Right lung (tissue), 2 donors: ENCODE measurements at regions not wholly inside any gene's neighbourhood (a gene's known extent, or its start where the extent isn't known, plus 50 kb on each side); places are given as distances from the start of the nearest gene placed in this dataset.

Experiments
- DNase-seq, 2 donors: peaks; one replicate each; pipeline ENCODE4 v3.0.0-alpha.2; 2013

- no peak for DNase-seq
These were observed 205.6 kb upstream of the HS3ST1 start for GRCh38 chr4:11634283-11634682.

- DNase-seq = no peak
These were observed 204.7 kb upstream of the HS3ST1 start for GRCh38 chr4:11633430-11633829.

- DNase-seq = no peak
These were observed 203.8 kb upstream of the HS3ST1 start for GRCh38 chr4:11632483-11632882.

GRCh38 chr4:11632025-11632424 is 203.3 kb upstream of the HS3ST1 start:
- no peak for DNase-seq

- DNase-seq = no peak
These were observed 202.7 kb upstream of the HS3ST1 start for GRCh38 chr4:11631416-11631815.

GRCh38 chr4:11628093-11628725 is 199.5 kb upstream of the HS3ST1 start:
- DNase-seq = no peak

- no peak for DNase-seq
These were observed 197.4 kb upstream of the HS3ST1 start for GRCh38 chr4:11626066-11626465.

GRCh38 chr4:11625211-11625610 is 196.5 kb upstream of the HS3ST1 start:
- DNase-seq = no peak

GRCh38 chr4:11624370-11624769 is 195.7 kb upstream of the HS3ST1 start:
- DNase-seq = no peak

- DNase-seq = no peak
These were observed 195.0 kb upstream of the HS3ST1 start for GRCh38 chr4:11623726-11624037.

GRCh38 chr4:11622961-11623725 is 194.4 kb upstream of the HS3ST1 start:
- no peak for DNase-seq

GRCh38 chr4:11620861-11621260 is 192.2 kb upstream of the HS3ST1 start:
- peak; percentile 37 to 41 for DNase-seq

- no peak for DNase-seq
These were observed 190.1 kb upstream of the HS3ST1 start for GRCh38 chr4:11618666-11619282.

- no peak for DNase-seq
These were observed 188.2 kb upstream of the HS3ST1 start for GRCh38 chr4:11616856-11617255.

- DNase-seq = no peak
These were observed 186.9 kb upstream of the HS3ST1 start for GRCh38 chr4:11615601-11616000.

GRCh38 chr4:11614426-11614825 is 185.7 kb upstream of the HS3ST1 start:
- no peak for DNase-seq

- DNase-seq = no peak
These were observed 183.2 kb upstream of the HS3ST1 start for GRCh38 chr4:11611868-11612267.

GRCh38 chr4:11609751-11610150 is 181.1 kb upstream of the HS3ST1 start:
- no peak for DNase-seq

GRCh38 chr4:11608992-11609391 is 180.3 kb upstream of the HS3ST1 start:
- no peak for DNase-seq

GRCh38 chr4:11606078-11606477 is 177.4 kb upstream of the HS3ST1 start:
- DNase-seq = no peak

GRCh38 chr4:11605597-11605996 is 176.9 kb upstream of the HS3ST1 start:
- no peak for DNase-seq

GRCh38 chr4:11604821-11605220 is 176.1 kb upstream of the HS3ST1 start:
- DNase-seq = no peak

- DNase-seq = no peak
These were observed 175.0 kb upstream of the HS3ST1 start for GRCh38 chr4:11603591-11604194.
